OCI-M1 (cell line): ENCODE measurements at regions not wholly inside any gene's neighbourhood (a gene's known extent, or its start where the extent isn't known, plus 50 kb on each side); places are given as distances from the start of the nearest gene placed in this dataset.
"Not testable (repeated sequence)": the region's sequence is repeated elsewhere in the genome, so short reads cannot be mapped to it uniquely, and the experiment has no call there.

Source experiments
- DNase-seq: peaks from one replicate; lab custom pipeline; 2025; lab: John Stamatoyannopoulos, UW

DNA sequence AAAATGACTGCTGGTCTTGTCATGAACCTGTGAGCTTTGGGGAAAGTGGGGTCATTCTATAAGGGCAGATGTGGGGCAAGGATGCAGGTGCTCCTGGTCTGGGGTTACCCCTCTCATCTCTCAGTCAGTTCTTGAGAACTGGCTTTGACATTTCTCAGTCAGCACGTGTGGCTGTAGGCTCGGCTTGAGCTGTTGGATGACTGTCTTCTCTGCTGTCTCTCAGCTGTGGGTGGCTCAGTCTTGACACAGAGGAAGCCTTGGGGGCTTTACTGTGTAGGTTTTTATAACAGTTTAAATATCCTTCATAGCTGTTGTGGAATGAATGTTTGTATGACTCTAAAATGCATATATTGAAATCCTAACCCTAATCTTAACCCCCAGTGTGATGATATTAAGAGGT, 296.4 kb upstream of the CELF4 start:
- no peak for DNase-seq

DNA sequence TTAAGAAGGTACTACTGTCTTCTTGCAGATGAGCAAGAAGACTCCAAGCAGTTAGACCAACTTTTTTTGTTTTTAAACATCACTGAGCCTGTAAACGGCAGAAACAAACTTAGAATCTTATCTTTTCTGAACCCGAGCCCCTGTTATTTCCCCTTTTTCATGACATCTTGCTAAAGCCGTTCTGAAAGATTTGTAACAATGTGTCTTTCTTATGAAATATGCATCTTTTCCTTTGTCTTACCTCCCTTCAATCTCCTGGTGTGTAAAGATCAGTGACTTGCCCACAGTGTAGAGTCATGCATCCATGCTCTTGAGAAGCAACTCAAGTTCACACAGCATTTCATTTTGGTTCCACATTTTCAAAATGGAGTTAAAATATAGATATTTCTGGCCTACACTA, 288.8 kb upstream of the CELF4 start:
- DNase-seq = peak; percentile 65

DNA sequence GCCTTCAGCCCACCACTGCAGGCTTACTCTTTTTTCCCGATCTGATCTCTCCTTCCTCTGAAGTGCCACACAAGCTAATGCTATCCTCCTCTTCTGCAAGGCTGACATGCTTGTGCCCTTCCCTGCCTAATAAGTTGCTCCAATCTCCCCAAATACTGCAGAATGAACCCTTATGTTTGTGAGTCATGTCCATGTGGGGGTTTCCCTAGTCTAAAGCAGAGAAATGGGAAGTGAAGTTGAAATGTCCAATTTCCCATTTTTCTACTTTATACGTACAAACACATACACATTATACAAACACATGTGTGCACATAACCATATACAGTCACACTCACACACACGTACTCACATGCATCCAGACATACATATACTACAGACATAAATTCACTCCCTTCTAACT, 288.1 kb upstream of the CELF4 start:
- DNase-seq = peak; percentile 65

DNA sequence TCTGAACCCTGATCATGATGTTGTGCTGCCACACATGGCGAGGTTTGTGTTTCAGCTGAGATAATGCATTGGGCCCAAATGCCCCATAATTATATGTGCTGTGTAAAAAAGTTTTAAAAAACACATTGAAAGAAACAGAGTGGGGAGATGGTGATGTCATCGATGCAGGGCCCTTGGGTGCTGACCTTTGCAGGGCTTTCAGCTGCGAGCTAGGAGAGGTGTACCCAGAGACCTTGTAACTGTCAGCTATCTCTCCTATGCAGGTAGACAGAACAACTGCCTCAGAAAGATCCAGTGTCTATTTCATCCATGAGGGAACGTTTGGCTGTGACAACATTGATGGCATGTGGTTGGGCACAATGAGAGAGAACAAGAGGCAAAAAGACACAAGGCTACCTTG, 286.9 kb upstream of the CELF4 start:
- DNase-seq = no peak

DNA sequence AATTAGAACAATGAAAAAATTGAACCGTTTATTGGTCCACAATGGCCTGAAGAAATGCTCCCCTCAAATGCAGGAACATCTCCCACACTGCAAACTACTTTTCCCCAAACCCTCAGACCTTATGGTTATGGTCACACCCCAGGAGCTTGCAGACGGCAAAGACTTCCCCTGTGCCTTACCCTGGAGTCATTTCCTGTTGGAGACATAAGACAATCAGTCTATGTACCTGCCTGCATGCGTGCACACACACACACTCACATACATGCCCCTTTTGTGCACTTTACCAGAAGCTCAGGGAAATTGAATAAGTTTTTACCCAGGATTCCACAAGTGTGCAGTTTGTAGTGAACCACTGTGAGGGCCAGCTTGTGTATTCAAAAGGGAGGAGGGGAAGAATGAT, 281.9 kb upstream of the CELF4 start:
- DNase-seq = no peak

DNA sequence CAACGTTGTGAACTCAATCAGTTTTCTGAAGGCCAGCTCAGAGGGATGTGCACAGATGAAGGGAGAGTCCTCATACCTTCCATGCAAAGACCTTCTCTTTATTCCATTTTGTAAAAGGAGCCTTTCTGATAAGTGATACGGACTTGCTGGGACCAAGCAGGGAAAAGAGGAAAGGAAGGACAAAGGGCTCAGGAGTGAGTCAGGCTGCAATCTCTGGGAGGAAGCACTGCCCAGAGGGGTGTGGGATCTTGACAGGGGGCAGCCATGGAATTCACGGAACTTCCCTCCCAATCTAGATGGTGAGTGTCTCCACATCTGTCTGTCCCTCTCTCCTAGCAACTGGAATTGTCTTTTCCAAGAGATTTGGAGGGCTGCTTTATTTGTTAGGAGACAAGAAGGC, 281.4 kb upstream of the CELF4 start:
- no peak for DNase-seq

DNA sequence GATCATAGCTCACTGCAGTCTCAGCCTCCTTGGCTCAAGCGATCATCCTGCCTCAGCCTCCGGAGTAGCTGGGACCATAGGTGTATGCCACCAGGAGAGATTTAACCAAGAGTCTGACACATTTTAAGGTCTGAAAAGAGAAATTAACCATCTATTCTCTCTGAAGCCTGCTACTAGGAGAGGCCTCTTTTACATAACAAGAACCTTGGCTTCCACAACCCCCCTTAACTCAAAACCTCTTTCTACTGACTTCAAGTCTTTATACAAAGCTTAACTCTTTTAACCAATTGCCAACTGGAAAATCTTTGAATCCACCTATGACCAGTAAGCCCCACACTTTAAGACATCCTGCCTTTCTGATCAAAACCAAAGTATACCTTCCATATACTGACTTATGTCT, 279.9 kb upstream of the CELF4 start:
- no peak for DNase-seq

DNA sequence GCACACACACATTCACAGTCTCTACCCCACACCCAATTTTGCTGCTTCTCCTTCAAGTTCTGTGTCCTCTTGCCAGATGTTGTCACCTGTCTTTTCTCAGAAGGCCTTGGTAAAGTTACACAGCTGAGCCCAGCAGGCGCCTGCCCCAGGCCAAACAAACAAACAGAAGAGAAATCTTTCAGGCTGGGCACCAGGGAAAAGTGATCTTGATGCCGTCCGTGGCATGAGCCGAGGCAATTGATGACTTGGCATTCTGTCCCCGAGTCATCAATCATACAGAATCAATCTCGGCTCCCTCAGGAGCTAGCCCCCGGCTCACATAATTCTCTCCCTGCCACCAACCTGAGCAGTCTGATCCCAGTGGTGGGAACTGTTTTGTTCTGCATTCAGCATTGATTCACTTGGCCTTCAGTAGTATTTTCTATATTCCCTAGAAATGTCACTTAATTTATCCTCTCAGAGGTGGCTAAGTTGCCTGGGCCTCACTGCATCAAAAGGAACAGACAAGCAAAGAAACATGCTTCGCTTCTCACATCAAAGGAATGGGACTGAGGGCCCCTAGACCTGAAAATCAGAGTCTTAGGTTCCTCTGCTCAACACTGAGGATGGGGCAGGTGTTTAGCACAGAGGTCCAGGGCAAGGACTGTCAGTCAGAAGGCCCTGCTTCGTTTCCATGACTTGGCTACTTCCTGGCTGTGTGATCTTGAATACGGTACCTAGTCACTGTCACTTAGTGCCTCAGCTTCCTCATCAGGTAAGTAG, 278.8 kb upstream of the CELF4 start:
- DNase-seq = no peak

DNA sequence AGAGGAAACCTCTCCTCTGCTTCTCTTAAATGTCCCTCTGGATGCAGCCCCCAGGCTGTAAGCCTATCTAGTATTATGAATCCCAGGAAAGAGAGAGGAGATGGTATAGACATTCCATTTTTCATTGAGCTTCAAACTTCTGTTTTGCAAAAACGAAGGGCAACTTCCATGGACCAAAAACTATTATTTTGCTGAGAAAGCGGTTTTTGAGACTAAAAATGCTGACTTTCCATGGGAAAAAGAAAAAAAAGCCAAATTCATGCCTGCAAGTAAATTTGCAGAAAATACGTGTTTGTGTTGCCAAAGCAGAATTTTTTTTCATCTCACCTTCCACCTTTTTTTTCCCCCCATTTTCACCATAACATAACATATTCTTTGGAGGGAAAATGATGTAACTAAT, 272.5 kb upstream of the CELF4 start:
- no peak for DNase-seq

DNA sequence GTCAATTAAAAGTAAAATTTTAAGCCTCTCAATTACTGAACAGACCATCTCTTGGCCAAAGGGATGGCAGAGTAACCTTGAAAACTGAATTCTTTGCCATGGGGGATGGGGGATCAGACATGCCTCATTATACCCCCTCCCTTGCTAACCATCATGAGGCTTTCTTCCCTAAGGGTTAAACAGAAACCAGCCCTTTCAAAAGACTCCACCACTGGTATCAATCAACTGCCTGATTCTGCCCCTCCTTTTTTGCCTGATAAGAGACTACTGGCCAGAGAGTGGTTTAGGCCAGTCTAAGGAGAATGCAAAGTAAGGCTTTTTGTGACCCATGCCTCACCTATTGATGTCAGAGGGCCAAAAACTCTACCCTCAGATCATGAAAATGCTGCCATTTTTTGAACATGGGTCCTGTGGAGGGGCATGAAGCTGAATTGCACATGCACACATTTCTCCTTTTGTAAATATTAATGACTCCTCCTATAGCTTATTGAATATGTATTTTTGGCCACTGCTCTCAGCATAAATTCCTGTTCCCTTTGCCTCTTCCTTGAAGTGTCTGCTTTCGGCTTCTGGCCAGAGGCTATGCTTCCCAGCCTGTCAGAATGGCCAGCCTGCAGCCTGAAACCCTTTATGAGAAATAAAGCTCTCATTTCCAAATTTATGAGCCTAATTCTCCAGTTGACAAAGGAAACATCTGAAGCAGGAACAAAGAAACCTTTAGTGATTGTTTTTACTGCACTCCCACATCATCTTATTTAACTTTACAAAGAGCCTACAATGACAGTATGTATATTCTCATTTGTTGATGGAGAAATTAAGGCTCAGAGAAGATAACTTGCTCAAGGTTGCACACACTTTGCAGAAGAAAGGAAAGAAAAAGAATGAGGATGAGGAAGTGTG, 270.7 kb upstream of the CELF4 start:
- DNase-seq = peak; percentile 70

DNA sequence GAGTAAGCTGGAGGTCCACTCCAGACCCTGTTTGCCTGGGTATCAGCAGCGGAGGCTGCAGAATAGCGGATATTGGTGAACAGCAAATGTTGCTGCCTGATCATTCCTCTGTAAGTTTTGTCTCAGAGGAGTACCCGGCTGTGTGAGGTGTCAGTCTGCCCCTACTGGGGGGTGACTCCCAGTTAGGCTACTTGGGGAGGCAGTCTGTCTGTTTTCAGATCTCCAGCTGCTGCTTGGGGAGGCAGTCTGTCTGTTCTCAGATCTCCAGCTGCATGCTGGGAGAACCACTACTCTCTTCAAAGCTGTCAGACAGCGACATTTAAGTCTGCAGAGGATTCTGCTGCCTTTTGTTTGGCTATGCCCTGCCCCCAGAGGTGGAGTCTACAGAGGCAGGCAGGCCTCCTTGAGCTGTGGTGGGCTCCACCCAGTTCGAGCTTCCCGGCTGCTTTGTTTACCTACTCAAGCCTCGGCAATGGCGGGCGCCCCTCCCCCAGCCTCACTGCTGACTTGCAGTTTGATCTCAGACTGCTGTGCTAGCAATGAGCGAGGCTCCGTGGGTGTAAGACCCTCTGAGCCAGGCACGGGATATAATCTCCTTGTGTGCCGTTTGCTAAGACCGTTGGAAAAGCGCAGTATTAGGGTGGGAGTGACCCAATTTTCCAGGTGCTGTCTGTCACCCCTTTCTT, 266.6 kb upstream of the CELF4 start:
- not testable (repeated sequence) for DNase-seq

DNA sequence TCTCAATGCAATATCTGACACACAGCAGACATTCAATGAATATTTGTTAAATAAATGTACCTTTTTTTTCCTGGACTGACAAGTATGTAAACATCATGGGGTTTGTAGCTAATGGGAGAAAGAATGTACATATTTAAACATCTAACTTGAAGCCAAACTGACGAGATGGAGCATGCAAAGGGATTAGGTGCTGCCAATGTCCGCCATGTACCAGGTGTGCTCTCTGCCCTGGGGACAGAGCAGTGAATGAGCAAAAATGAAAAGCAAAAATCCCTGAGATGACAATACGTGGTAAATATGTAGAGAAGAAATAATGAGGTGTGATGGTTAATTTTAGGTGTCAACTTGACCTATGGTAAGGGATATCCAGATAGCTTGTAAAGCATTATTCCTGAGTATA, 247.4 kb upstream of the CELF4 start:
- DNase-seq = no peak

DNA sequence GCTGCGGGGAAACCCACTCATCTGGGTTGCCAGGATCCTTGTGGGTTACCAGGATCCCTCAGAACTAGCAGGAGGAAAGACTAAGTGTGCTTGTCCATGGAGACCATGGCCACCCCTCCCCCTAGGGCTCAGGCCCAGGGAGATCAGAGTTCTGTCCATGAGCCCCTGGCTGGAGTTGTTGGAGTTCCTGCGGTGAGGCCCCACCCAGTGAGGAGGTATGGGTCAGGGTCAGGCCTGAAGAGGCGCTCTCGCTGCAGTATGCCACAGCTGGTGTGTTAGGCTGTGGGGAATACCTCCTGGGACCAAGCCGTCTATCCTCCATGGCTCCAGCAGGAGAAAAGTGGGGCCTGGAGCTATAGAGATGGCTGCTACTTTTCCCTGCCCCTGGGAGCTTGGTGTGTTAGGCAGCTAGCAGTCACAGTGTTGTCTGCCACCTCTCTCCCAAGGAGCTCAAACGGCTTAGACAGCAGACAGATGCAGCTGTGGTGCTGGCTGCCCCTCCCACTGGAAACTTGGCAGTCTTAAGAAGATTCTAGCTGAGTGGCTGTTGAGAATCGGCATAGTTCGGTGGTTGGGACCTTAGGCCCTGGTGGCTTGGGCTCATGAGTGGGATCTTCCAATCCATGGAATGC, 240.3 kb upstream of the CELF4 start:
- no peak for DNase-seq

DNA sequence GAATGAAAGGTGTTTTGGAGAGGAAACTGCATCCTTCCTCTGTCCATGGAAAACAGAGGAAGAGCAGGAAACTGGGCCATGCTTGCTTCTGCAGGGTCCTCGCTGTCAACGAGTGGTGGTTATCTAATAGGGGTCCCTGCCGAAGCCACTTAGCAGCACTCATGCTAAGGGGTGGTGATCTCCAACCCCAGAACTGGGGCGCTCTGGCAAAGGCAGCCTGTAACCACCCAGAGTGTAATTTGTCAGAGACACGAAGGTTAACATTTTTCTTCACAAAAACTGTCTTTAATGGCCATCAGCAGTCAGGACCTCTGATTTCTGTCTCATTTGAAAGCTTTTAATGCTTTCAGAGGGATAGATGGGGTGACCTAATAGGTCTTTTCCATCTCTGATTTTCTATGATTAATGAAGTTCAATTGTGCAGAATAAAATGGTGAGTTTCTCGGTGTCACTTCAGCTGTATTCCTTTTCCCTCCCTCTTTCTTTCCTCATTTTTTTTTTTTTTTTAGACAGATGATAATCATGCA, 231.3 kb upstream of the CELF4 start:
- DNase-seq = no peak

DNA sequence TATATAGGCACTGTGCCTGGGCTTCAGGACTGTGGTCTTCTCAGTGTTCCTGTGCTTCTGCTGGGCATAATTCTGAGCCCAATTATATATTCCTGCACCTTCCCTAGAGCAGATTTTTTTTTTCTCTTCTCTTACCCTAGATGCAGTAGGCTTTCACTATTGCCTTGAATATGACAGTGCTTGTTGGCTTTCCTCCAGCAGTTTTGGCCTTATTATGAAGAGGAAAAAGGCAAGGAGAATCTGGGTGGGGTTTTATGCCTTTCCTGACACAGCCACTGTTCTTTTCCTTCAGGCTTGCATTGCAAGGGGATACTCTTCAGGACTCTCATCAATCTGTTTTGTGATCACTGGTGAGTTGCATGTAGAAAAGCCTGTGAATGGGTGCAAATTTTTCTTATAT, 221.9 kb upstream of the CELF4 start:
- no peak for DNase-seq

DNA sequence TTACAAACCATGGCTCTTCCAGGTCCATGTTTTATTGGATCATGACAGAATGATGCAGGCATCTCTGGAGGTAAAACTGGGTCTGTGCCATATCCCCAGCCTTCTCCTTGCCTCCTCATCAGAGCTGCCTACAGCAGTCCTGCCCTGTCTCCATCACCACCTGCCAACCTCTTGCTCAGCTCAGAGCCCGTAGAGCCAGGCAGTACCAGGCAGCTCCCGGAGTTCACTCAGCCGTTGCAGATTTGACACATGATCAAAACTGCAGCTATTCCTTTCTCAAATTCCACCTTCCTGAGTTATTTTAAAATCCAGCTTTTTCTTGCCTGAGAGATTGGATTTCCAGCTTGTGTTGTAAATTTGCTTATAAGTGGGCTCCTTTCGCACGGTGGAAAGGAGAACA, 218.2 kb upstream of the CELF4 start:
- DNase-seq = no peak

DNA sequence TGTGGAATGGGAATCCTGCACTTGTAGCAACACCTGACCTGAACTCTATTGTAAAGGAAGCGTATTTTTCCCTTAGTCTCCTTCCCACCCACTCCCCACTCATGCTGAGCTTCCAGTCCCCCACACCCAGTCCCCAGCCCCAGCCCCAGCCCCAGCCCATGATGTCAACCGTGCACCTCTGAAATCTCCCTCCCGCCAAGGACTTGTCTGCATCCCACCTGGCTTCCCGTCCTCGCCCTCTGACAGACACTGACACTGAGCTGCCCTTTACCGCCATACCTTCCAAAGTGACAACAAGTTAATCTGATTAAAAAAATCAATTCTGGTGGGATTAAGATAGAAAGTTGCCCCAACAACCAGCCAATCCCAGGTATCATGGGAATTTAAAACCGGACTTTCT, 213.6 kb upstream of the CELF4 start:
- no peak for DNase-seq

DNA sequence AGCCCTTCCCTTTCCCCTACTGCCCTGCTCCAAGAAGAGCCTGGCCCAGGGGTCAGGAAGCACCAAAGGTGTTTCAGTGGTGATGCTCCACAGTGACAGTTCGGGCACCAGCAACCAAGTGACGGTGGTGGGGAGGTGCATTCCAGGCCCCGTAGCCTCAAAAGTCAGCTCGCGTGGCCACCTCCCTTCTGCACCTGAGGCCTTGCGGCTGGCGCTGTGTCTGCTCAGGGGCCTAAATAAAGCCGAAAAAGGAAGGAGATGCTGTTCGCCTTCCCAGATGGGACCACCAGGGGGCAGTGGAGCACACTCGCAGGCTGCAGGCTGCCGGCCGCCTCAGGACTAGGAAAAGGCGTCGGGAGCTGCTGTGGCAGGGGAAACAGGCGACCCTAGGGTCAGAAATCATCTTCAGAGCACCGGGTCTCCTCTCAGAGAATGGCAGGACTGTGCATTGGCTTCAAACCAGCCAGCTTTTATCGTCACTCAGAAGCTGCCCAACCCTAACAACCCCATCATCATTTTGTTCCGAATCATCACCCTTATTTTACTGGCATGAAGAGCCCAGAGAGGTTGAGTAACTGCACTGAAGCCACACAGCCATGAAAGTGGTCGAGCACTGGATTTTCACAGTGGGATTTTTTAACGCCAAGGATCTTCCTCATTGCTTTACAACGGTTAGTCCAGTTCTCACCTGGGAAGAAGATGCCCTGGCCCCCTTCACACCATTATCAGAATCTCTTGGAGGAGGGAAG, 213.0 kb upstream of the CELF4 start:
- DNase-seq = peak; percentile 77

DNA sequence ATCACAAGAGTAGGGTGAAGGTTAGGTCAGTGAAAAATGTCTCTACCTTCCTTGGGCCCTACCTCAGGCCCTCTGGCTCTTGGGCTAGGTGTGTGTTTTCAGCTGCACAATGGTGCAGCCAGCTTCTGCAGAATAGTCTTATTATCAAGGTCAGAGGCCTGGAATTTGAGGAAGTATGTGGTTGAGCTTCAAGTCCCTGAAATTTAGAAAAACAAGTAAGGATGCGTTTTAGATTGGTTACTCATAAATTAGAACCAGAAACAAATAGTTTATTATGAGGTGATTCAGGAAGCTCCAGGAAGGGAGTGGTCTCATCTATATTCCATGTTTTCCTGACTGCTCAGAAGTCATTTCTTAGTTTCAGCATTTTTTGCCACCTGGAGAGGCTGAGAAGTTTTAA, 204.2 kb upstream of the CELF4 start:
- peak; percentile 25 for DNase-seq

DNA sequence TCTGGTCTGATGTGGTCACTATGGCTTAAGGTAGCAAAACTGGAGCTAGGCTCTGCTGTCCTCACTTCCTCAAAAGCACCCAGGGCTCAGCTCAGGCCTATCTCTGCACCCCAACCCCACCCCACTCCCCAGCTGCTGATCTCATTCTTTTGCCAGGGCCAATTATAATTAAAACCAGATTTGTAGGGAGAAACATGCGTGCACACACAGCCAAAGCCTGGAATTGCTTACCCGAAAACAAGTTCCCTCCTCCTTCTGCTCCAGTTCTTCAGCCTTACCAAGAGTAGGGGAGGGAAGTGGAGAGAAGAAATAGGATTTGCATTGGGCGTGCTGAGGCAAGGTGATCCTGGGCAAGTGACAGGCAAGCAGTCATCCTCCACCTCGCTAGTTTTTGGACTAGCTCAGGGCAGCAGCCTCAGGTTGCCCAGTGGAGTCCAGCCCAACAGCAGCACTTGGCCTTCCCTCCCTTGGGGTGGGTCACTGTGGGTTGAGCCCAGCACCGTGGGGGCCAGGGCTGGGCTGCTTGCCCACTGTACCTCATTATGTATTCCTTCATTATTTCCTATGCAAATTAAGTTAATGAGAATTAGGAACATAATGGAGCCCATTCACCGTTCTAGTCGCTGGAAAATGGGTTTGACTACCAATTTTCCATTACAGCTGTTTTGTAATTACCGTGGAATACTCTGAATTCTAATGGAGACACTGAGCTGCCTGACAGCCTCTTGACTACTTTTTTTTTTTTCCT, 199.1 kb upstream of the CELF4 start:
- DNase-seq = no peak
